ENCODE measurements at regions not wholly inside any gene's neighbourhood (a gene's known extent, or its start where the extent isn't known, plus 50 kb on each side); places are given as distances from the start of the nearest gene placed in this dataset.
A peak's percentile ranks its signal among the peaks of the same experiment; 100 is the strongest.

- DNase-seq (ENCODE audit: low spot score), result no peak
- TF ChIP-seq EZH2phosphoT487 (IDR thresholded peaks at IDR 0.05; ENCODE audit: low read depth, severe bottlenecking, unreplicated experiment), result no peak
- no peak for TF ChIP-seq EZH2 (IDR thresholded peaks at IDR 0.05; ENCODE audit: borderline replicate concordance)
- no peak for TF ChIP-seq CTCF (IDR thresholded peaks at IDR 0.05; ENCODE audit: poor library complexity)
- Histone ChIP-seq H4K20me1 (ENCODE audit: insufficient read depth, poor library complexity, severe bottlenecking) (no peaks in the 10 kb centered on the region), H3K27me3 (no peaks in the 10 kb centered on the region), H3K4me2 (no peak overlapping the region), H3K9me3 (ENCODE audit: low read depth) (no peaks in the 10 kb centered on the region), H3K79me2 (no peaks in the 10 kb centered on the region), H2AFZ (no peak overlapping the region), H3K4me1 (ENCODE audit: insufficient read depth) (no peaks in the 10 kb centered on the region), H3K27ac (no peak overlapping the region), H3K9me2 (replicated peaks; ENCODE audit: insufficient read depth) (no peaks in the 10 kb centered on the region), H3K4me3 (no peak overlapping the region), H3K36me3 (replicated peaks; ENCODE audit: insufficient read depth, low read depth) (no peaks in the 10 kb centered on the region)
- 45% methylated on average over 4 of the region's 4 CpGs for WGBS (ENCODE audit: low lambda C conversion rate, missing lambda C conversion rate)
Observed at GRCh38 chr6:166104107-166104506, 63.5 kb downstream of the TBXT start.

GRCh38 chr6:166101819-166102419 lies 65.7 kb downstream of the TBXT start:
- no peaks in the 10 kb centered on the region for H3K79me2 ChIP-seq
- H3K4me1 ChIP-seq (ENCODE audit: insufficient read depth), result no peaks in the 10 kb centered on the region
- no peaks in the 10 kb centered on the region for H3K9me2 ChIP-seq (replicated peaks; ENCODE audit: insufficient read depth)
- H3K4me2 ChIP-seq, result no peak overlapping the region
- no peaks in the 10 kb centered on the region for H4K20me1 ChIP-seq (ENCODE audit: insufficient read depth, poor library complexity, severe bottlenecking)
- no peak overlapping the region for H2AFZ ChIP-seq
- H3K4me3 ChIP-seq, result no peak overlapping the region
- no peaks in the 10 kb centered on the region for H3K9me3 ChIP-seq (ENCODE audit: low read depth)
- H3K27ac ChIP-seq, result no peak overlapping the region
- H3K36me3 ChIP-seq (replicated peaks; ENCODE audit: insufficient read depth, low read depth), result no peaks in the 10 kb centered on the region
- DNase-seq (ENCODE audit: low spot score), result no peak
- no peaks in the 10 kb centered on the region for H3K27me3 ChIP-seq
- TF ChIP-seq EZH2phosphoT487 (IDR thresholded peaks at IDR 0.05; ENCODE audit: low read depth, severe bottlenecking, unreplicated experiment), result no peak
- no peak for TF ChIP-seq CTCF (IDR thresholded peaks at IDR 0.05; ENCODE audit: poor library complexity)
- TF ChIP-seq EZH2 (IDR thresholded peaks at IDR 0.05; ENCODE audit: borderline replicate concordance), result no peak

- H3K36me3 ChIP-seq (replicated peaks; ENCODE audit: insufficient read depth, low read depth), result no peaks in the 10 kb centered on the region
- peak; percentile 87 for DNase-seq (ENCODE audit: low spot score)
- no peak overlapping the region for H3K27ac ChIP-seq
- H3K9me2 ChIP-seq (replicated peaks; ENCODE audit: insufficient read depth), result no peaks in the 10 kb centered on the region
- H3K27me3 ChIP-seq, result no peaks in the 10 kb centered on the region
- no peaks in the 10 kb centered on the region for H3K9me3 ChIP-seq (ENCODE audit: low read depth)
- H3K4me1 ChIP-seq (ENCODE audit: insufficient read depth), result no peaks in the 10 kb centered on the region
- H4K20me1 ChIP-seq (ENCODE audit: insufficient read depth, poor library complexity, severe bottlenecking), result no peaks in the 10 kb centered on the region
- peak overlapping the region; percentile 75 for H2AFZ ChIP-seq
- peak overlapping the region; percentile 19 for H3K4me3 ChIP-seq
- TF ChIP-seq EZH2 (IDR thresholded peaks at IDR 0.05; ENCODE audit: borderline replicate concordance), result no peak
- TF ChIP-seq CTCF (IDR thresholded peaks at IDR 0.05; ENCODE audit: poor library complexity), result peak; percentile 95
- TF ChIP-seq EZH2phosphoT487 (IDR thresholded peaks at IDR 0.05; ENCODE audit: low read depth, severe bottlenecking, unreplicated experiment), result no peak
- H3K4me2 ChIP-seq, result peak overlapping the region; percentile 87
- no peaks in the 10 kb centered on the region for H3K79me2 ChIP-seq
- WGBS (ENCODE audit: low lambda C conversion rate, missing lambda C conversion rate), result 33% methylated on average over 19 of the region's 19 CpGs
Observed at GRCh38 chr6:166097914-166098522, 69.6 kb downstream of the TBXT start.

Measured in hepatocyte (in vitro differentiated cells).